ENCODE measurements at regions not wholly inside any gene's neighbourhood (a gene's known extent, or its start where the extent isn't known, plus 50 kb on each side); places are given as distances from the start of the nearest gene placed in this dataset.

DNA sequence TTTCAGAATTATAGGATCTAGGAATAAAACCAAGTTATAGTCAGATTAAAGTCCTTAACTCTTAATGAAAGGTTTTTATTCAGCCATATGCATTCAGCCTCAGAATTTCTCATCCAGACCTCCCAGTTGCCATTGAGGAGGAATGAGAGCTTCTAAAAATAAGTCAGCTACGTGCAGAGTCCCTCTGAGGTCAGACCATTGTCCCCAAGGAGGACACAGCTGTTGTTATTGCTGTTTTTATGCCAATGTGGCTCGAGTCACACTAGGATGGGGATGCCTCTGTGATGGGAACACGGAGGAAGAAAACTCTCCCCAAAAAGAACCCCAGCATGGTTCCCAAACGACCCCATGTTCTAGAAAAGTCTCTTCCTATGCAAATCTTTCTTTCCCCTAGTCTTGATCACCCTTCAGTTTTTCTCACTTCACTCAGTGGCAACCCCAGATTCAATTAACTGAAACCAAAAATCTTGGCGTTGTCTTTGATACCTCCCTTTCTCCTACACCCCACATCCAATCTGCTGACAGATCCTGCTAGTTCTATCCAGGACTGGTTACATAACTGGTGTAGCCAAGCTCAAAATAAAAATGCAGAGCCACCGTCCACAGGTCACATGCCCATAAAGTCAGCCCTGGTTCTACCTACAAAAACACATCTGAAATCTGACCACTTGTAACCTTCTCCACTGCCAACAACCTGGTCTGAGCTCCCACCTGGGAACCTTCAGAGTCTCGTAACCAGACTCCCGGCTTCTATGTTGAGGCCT, 138.2 kb upstream of the ERCC4 start:
- no peaks in the 10 kb centered on the region for H3K9me3 ChIP-seq
- TF ChIP-seq, protein P1, sequence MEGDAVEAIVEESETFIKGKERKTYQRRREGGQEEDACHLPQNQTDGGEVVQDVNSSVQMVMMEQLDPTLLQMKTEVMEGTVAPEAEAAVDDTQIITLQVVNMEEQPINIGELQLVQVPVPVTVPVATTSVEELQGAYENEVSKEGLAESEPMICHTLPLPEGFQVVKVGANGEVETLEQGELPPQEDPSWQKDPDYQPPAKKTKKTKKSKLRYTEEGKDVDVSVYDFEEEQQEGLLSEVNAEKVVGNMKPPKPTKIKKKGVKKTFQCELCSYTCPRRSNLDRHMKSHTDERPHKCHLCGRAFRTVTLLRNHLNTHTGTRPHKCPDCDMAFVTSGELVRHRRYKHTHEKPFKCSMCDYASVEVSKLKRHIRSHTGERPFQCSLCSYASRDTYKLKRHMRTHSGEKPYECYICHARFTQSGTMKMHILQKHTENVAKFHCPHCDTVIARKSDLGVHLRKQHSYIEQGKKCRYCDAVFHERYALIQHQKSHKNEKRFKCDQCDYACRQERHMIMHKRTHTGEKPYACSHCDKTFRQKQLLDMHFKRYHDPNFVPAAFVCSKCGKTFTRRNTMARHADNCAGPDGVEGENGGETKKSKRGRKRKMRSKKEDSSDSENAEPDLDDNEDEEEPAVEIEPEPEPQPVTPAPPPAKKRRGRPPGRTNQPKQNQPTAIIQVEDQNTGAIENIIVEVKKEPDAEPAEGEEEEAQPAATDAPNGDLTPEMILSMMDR (IDR thresholded peaks at IDR 0.05), result no peak
- no peak for TF ChIP-seq POLR2A (IDR thresholded peaks at IDR 0.05)
- H3K27ac ChIP-seq, result no peak overlapping the region
- H3K36me3 ChIP-seq (ENCODE audit: low read depth, missing control alignments), result no peaks in the 10 kb centered on the region
- no peak overlapping the region for H3K4me3 ChIP-seq
- intact Hi-C loops (cut with DNase I; ENCODE audit: low total_unique reads), result no loop called here
- 61 to 70% methylated on average over 8 of the region's 8 CpGs for WGBS, 2 donors
- no peaks in the 10 kb centered on the region for H3K27me3 ChIP-seq
- DNase-seq, result no peak
- no peaks in the 10 kb centered on the region for H3K4me1 ChIP-seq

DNA sequence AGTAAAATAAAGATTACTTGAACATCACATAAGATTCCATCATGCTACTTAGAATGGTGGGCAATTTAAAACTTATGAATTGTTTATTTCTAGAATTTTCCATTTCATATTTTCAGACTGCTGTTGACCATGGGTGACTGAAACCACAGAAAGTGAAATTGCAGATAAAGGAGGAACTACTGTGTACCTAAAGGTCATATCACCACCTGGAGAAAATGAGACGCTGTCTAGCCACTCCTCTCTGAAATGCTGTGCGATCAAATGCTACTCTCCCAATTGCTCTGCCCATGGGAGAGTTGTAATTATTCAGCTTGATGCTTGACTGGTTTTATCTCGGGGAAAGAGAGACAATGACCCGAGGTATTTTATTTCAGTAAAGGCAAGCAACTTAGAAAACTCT, 128.9 kb upstream of the ERCC4 start:
- TF ChIP-seq POLR2A (IDR thresholded peaks at IDR 0.05), result no peak
- TF ChIP-seq, protein P1 (IDR thresholded peaks at IDR 0.05), result no peak
- Histone ChIP-seq H3K36me3 (ENCODE audit: low read depth, missing control alignments) (no peaks in the 10 kb centered on the region), H3K27me3 (no peaks in the 10 kb centered on the region), H3K27ac (no peak overlapping the region), H3K4me1 (no peaks in the 10 kb centered on the region), H3K4me3 (no peak overlapping the region), H3K9me3 (no peaks in the 10 kb centered on the region)
- DNase-seq, result no peak
- intact Hi-C loops (cut with DNase I; ENCODE audit: low total_unique reads), result no loop called here
- 80 to 89% methylated on average over 4 of the region's 4 CpGs for WGBS, 2 donors

DNA sequence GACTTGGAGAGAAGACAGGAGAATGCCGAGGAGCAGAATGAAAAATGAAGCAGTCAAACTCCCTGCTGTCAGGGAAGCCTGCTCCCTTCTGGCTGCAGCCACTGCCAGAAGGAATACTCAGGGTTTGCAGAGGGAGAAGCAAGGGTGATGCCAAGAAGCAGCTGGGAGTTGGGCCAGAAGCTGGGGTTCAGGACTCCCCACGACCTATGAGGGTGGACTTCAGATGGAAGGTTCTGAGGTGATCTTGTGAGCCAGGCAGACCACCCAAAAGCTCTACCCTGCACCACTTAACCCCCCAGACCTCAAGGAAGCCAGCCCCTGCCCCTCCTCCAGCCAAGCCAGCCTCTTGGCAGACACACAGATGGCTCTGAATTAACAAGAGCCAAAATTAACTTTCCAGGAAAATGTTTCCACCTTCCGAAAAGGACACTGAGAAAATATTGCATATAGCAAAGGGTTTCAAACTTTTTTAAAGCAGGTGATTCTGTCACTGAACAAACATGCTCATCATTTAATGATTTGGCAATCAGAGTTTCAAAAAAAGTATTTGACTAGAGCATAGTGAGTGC, 126.0 kb upstream of the ERCC4 start:
- H3K27me3 ChIP-seq, result no peaks in the 10 kb centered on the region
- no peaks in the 10 kb centered on the region for H3K9me3 ChIP-seq
- DNase-seq, result no peak
- H3K4me3 ChIP-seq, result no peak overlapping the region
- intact Hi-C loops (cut with DNase I; ENCODE audit: low total_unique reads), result no loop called here
- H3K4me1 ChIP-seq, result no peaks in the 10 kb centered on the region
- no peak overlapping the region for H3K27ac ChIP-seq
- TF ChIP-seq, protein P1 (IDR thresholded peaks at IDR 0.05), result no peak
- TF ChIP-seq POLR2A (IDR thresholded peaks at IDR 0.05), result no peak
- WGBS, 2 donors, result 45 to 54% methylated on average over 3 of the region's 3 CpGs
- no peaks in the 10 kb centered on the region for H3K36me3 ChIP-seq (ENCODE audit: low read depth, missing control alignments)

DNA sequence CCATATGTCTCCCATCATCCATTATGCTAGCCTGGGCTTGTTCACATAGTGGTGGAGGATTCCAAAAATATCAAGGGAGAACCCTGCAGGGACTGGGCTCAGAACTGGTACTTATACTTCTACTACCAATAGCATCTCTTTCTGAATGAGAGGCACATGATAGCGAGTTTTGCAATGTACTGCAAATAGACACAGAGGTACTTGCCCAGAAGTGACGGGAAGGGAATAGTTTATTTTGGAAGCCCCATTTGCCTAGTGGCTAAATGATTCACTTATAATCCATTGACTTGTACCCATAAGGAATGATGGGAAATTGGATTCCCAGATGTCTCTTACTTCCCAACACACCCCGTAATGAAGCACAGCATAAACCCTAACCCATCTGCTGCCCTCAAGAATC, 124.8 kb upstream of the ERCC4 start:
- DNase-seq, result no peak
- 67 to 75% methylated on average over 3 of the region's 3 CpGs for WGBS, 2 donors
- TF ChIP-seq, protein P1 (IDR thresholded peaks at IDR 0.05), result no peak
- TF ChIP-seq POLR2A (IDR thresholded peaks at IDR 0.05), result no peak
- intact Hi-C loops (cut with DNase I; ENCODE audit: low total_unique reads), result no loop called here
- no peaks in the 10 kb centered on the region for H3K36me3 ChIP-seq (ENCODE audit: low read depth, missing control alignments)
- H3K4me1 ChIP-seq, result no peaks in the 10 kb centered on the region
- H3K27me3 ChIP-seq, result no peaks in the 10 kb centered on the region
- H3K4me3 ChIP-seq, result no peak overlapping the region
- no peak overlapping the region for H3K27ac ChIP-seq
- H3K9me3 ChIP-seq, result no peaks in the 10 kb centered on the region

DNA sequence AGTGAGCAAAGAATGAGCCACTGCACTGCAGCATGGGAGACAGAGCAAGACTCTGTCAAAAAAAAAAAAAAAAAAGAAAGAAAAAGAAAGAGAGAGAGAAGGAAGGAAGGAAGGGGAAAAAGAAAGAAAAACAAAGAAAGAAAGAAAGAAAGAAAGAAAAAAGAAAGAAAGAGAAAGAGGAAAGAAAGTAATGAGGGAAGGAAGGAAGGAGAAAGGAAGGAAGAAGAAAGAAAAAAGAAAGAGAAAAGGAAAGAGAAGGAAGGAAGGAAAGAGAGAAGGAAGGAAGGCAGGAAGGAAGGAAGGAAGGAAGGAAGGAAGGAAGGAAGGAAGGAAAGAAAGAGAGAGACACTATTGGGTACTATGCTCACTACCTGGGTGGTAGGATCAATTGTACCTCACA, 122.2 kb upstream of the ERCC4 start:
- H3K36me3 ChIP-seq (ENCODE audit: low read depth, missing control alignments), result no peaks in the 10 kb centered on the region
- no peaks in the 10 kb centered on the region for H3K27me3 ChIP-seq
- no peaks in the 10 kb centered on the region for H3K9me3 ChIP-seq
- TF ChIP-seq, protein P1 (IDR thresholded peaks at IDR 0.05), result no peak
- TF ChIP-seq POLR2A (IDR thresholded peaks at IDR 0.05), result no peak
- no peaks in the 10 kb centered on the region for H3K4me1 ChIP-seq
- no peak overlapping the region for H3K27ac ChIP-seq
- H3K4me3 ChIP-seq, result no peak overlapping the region
- no peak for DNase-seq
- intact Hi-C loops (cut with DNase I; ENCODE audit: low total_unique reads), result no loop called here
